T-helper 1 cell treated with Interleukin-12 subunit alpha and Interleukin-12 subunit beta and Interleukin-4 antibody, amounts not matched to agents 30 ng/mL and 1 ng/mL, for 36 hours (primary cell): ENCODE measurements at regions not wholly inside any gene's neighbourhood (a gene's known extent, or its start where the extent isn't known, plus 50 kb on each side); places are given as distances from the start of the nearest gene placed in this dataset.

Experiments used
- intact Hi-C: fragments of 100-400 bp; cut with micrococcal nuclease; formaldehyde crosslinking; loops from one replicate; pipeline ENCODE4 v1.15.1; 2024

DNA sequence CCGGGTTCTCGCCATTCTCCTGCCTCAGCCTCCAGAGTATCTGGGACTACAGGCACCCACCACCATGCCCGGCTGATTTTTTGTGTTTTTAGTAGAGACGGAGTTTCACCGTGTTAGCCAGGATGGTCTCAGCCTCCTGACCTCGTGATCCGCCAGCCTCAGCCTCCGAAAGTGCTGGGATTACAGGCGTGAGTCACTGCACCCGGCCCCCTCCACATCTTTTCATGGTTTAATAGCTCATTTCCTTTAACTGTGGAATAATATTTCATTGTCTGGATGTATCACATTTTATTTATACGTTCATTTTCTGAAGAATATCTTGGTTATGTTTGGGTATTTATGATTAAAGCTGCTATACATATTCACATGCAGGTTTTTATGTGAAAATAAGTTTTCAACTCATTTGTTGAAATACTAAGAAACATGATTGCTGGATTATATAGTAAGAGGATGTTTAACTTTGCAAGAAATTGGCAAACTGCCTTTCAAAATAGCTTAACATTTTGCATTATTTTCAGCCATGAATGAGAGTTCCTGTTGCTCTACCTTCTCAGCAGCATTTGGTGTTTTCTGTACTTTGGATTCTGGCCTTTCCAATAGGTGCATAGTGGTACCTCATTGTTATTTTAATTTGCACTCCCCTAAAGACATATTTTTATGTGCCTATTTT is 591.9 kb downstream of the TECRL start:
- intact Hi-C loops: no loop called here

DNA sequence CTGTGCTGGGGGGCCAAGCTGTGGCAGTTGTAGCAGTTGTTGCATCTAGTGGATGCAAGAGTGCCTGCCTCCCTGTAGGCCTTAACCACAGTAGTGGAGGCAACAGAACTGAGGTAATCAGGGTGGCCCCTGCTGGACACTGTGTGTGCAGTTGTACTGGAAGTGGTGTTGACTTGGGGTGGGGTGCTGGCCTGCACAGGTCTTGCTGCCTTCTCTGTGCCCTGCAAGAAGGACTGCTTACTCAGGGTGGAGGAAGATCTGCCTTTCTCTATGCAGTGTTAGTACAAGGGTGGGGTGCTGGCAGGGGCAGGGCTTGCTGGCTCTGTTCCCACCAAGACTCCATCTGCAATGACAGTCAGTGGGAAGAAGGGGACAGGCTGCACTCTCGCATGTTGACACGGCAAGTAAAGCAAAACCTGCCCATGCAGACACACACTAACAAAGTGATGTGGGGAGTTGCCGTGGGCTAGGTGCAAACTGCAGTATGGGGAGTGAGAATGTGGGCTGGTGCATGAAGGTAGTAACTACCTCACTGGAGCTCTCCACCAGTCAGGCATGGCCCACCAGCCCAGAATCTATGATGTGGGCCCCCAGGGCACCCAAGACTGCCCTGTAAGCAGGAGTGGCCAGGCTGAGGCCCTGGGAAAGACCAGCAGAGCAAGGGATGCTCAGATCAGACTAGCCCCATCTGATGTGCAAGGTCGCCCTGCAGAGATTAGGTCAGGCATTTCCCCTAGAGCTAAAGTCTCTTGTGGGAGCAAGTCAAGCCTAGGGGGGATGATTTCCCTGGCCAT is 594.9 kb downstream of the TECRL start:
- intact Hi-C loops: no loop called here

DNA sequence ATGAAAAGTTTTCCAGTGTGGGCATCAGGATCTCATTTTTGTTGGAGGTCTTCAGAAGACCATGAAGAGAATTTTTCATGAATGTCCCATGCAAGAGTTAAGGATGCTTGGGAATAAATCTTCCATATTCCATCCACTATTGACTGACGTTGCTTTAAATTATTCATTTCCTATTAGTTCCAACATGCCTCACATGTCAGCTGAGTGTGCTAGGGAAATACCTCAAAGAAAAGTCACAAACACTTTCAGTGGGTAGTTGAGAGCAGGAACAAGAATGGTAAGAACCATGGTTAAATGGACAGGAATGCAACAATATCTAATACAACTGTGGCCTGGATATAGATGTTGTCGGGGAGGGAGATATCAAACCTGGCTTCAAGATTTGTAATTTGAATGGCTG is 610.1 kb downstream of the TECRL start:
- intact Hi-C loops: no loop called here

DNA sequence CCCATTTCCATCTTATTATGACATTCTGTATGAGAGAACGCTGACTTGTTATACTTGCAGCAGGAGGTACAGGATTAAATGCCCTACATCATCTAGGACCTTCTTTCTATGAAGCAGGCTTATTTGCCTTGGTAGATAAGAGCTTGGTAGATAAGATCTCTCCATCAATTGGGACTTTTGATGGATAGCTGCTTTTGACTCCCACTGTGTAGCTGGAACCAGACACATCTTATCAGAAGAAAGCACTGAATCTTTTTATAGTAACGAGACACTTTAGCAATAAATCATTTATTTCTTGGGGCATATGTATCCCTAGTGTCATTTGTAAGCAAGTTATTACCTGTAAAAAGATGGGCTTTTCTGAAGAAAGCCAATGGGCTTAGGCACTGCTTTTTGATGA is 613.9 kb downstream of the TECRL start:
- intact Hi-C loops: no loop called here

DNA sequence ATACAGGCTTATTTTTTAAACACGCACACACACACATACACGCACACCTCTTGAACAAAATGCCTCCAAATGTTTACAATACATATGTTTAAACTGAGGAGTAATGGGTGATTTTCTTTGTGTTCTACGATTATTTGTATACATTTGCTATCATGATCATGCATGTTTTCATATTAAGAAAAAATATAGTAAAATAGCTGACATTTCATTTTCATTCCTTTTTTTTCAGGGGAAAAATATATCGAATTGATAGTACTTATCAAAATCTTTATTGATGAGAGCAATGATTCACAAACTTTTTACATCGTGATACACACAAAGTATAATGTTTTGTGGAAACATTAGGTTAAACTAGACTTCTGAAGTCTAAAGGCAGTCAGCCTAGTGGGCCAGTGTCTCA is 618.9 kb downstream of the TECRL start:
- intact Hi-C loops: no loop called here

DNA sequence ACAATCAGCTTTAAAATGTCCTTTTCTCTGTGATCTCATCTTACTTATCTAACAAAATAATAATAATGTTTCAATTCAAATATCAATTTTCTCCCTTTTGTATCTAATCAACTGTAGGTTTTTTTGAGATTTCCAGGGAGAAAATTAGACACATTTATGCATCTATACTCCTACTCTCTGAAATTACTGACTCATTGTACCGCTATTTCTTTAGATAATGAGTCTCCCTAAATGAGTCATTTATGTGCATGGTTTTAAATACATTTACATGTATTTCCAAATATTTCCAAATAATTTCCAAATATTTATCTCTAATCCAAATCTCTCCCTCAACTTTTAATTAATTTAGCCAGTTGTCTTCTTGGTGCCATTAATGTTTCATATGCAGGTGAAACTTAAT is 621.0 kb downstream of the TECRL start:
- intact Hi-C loops: no loop called here

DNA sequence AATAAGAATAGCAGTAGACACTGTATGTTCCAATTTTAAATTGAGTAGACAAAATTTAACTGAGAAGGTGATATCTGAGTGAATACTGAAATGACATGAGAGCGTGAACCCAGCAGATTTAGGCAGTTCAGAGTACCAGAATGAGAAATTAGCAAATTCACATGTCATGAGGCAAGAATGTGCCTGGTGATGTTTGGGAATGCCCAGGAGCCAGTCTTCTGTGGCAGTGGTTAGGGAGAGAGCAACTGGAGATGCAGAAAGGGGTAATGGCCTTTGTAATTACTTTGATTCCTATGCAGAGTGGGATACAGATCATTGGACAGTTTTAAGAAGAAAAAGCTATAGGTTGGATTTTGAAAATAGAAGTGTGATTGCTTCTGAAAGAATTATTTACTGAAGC is 621.9 kb downstream of the TECRL start:
- intact Hi-C loops: no loop called here

DNA sequence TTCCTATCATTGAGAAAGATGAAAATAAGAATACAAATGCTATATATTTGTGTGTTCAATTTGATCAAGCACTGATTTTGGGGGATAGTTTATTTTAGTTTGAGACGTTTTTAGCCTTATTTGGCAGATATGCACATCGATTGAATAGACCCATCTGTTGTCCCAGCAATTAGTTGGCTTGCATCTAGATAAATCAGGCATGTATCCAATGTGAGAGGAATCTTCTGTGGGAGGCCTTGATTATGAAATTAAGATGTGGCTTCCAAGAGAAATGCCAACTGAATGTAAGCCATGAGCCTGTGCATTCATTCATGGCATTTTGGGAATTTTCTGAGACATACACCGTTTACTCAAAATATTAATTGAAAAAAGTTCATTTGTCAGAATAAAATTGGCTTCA is 623.1 kb downstream of the TECRL start:
- intact Hi-C loops: no loop called here

DNA sequence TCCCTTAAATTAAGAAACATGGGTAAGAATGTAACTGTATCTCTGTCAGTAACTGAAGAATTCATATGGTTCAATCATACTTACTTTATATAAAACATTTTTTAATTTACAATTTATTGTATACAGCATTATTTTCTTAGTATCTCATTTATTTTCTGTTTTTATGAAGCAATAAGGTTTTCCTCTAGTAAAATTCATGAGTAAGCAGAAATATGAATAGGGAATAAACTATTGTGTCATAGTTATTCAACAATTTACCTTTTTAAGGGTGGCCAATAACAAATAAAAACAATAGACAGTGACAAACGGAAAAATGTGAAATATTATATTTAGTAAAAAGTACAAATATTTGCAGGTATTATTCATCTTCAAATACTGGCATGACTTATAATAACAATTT is 624.4 kb downstream of the TECRL start:
- intact Hi-C loops: no loop called here

DNA sequence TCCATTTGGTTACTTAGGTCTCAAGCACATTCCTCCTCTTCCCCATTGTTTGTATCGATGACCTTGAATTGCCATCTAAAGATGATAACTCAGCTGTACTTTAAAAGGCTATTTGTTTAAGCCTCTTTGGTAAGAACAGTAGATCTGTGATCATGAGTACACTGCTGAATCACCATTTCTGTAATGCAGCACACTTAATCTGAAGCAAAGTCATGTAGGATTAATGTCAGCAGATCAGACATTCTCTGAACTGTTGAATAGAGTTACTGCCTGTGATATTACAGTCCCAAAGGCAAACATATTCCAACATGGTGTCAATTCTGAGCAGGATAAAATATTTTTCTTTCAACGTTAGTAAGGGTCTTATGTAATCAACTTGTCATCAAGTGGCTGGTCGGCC is 631.6 kb downstream of the TECRL start:
- intact Hi-C loops: no loop called here

DNA sequence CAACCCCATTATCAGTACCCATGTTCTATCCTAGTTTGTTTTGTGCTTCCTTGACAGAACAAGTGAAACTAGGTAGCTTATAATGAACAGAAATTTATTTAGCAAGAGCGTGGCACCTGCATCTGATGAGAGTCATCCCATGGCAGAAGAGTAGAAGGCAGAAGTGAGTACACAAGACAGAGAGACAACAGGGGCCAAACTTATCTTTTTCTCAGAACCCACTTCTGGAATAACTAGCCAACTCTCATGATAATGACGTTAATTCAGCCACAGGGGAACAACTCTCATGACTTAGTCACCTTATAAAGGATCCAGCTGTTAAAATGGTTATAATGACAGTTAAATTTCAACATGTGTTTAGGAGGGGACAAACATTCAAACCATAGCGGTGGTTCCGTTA is 644.9 kb downstream of the TECRL start:
- intact Hi-C loops: no loop called here

DNA sequence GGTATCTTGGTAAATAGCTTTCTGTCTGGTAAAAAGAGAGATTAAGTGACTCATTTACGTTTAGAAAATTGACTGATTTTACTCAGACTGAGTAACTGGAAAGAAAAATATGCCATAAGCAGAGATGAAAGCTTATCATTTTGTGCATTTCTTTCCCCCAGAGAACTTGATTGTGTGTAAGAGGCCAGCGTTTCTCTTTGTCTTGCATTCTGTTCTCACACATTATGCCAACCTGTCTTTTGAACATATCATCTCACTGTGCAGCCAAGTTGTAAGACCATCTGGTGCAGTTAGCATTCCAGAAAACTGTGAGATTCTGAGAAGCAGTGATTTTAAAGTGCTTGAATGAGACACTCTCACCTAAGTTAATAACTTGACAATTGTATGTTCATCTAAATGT is 651.3 kb downstream of the TECRL start:
- intact Hi-C loops: no loop called here

DNA sequence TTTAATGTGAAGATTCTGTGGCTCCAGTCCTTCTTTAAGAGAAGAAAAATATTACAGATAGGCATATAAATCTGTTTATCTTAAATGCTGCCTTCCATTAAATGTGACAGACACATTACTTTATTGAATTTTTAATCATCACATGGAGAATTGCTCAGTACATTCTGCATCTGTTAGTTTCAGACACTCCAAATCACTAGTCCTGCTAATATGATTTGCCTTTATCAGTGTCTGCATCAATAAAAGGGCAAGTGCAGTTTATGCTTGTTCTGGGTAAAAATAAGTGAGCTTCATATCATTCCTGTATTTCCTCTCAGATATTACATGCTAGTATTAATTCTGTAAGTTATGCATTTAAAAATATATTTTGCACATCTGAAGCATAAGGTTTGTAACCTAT is 666.4 kb downstream of the TECRL start:
- intact Hi-C loops: no loop called here

DNA sequence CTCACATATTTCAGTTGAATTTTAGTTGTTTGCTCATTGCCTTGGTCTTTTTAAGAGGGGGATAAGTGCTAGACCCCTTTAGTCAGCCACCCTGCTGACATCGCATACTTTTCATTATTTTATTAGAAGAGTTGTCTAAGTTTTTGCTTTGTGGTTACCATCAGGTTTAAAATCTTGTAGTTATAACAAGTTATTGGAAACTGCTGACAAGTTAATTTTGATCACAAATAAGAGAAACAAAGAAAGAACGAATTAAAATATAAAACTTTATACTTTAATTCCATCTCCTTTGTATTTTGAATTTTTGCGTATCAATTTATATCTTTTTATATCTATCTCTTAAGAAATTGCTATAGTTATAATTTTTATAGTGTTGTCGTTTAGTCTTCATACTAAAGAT is 679.7 kb downstream of the TECRL start:
- intact Hi-C loops: no loop called here

DNA sequence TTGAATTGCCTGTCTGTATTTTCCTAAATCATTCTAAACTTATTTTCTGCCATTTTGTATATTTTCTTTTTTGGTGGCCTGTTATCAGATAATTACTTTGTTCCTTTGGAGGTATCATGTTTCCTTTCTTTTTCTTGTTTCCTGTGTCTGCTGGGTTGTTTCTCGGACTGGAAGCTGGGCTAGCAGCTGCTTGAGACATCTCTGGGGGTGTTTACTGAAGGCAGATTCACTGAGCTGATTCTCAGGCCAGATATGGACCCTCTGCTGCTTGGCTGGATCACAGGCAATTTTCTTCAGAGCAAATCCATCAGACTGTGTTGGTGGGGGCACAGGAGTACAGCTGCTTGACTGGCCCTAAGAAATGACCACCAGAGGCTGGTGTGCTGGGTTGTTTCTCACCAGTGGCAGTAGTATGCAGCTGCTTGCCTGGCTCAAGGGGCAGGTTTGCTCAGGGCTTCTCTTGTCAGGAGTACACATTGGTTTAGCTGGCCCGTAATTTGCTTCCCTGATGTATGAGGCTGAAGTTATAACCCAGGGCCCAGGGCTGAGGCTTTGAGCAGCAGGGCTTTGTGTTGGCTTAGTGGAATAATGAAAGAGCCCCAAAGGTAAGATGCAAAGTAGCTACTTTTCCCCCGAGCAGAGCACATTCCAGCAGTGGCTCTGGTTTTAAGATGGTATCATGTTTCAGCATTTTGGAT is 680.6 kb downstream of the TECRL start:
- intact Hi-C loops: no loop called here

DNA sequence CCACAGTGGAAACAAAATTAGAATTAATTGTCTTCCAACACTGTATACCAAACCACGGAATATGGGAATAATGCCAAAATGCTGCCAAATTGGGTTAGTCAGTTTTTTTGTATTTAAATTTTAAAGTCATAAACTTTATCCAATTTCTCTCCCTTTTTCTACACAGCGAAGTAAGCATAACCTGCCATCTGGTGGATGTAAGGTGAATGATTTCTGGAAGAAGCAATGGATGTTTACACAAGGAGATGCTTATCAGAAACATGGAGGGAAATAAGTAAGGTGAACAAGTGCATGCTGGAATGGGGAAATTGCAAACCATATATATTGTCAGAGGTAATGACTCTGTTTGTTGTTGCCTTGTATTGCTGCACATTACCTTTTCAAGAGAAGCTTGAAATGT is 691.9 kb downstream of the TECRL start:
- intact Hi-C loops: no loop called here

DNA sequence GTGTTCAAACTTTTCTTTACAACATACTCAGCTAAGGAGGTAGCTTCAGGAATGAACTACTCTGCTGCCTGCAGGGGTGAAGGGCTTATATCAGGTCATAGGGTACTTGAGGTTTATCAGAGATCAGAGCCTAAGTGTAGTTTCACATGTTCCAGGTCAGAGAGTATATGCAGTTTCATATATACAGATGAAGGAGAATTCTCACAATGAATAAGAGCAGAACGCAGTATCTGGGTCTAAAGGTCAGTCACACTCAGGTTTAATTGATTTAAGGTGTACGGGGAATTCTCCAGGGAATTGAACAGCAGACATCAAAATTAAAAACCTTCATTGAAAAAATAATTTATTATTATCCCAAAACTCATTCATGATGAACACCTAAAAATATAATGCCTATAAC is 700.6 kb downstream of the TECRL start:
- intact Hi-C loops: no loop called here

DNA sequence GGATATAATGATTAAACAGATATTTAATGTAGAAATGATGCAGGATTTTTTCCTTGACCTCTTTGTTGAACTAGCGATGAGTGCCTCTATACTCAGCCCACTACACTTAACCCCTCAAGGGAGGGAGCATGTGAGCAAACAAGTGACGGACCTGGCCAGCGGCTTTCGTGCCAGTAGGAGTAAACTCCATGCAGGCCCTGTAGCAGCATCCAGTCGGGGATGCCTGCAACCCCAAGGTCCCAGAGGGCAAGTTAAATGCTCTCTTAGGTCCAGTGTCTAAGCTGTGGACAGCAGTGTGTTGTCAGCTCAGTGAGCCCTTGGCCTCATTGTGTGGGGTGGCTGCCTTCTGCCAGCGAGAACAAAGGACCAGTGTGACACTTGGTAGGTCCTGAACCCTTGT is 708.7 kb downstream of the TECRL start:
- intact Hi-C loops: no loop called here

DNA sequence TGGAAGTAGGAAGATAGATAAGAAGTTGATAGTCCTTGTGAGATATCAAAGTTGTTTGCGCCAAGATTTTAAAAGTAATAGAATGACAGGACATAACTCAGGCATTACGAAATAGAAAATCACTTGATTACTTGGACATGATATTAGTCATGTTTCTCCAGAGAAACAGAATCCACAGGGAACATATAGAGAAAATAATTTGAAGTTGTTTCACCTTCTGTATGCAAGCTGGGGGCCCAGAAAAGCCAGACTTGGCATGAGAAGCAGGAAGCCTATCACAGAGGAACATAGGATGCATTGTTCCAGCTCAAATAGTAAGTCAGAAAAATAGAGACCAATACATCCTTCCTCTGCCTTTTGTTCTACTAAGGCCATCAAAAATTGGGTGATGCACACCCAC is 715.9 kb downstream of the TECRL start:
- intact Hi-C loops: no loop called here

DNA sequence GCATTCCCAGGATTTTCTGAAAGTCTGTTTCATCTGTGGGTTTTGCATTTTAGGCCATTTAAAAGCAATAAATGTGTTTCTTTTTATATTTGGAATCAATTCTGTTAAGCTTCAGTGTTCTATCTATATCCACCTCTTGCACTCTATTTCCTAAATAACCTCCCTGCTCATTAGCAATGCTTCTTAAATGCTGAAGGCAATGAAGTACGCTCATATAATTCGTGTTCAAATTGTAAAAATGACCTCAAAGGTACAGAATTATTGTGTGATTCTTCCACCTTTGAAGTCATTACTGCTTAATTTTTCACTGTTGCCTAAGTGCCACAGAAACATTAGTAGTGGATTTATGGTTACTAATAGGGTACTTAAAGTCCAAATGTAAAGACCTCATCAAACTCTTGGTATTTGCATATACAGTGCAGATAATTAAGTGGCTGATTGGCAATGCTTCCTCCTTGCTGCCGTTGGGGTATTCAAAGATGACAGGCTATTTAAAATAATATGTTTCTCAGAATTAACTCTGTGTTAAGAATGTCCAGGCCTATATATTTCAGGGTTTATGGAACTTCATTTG is 730.8 kb downstream of the TECRL start:
- intact Hi-C loops: no loop called here

DNA sequence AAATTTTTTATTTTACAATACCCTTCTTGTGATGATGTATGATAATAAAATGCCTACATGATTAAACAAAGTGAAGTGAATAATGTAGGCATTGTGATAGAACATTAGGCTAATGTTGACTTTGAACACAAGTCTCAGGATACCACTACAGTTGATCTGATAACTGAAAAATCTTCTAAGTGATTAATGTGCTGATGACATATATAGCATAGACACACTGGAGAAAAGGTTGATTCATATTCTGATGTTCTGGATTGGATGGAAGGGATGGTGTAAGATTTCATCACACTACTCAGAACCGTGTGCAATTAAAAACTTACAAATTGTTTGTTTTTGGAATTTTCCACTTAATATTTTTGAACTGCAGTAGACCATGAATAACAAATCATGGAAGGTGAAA is 738.5 kb downstream of the TECRL start:
- intact Hi-C loops: no loop called here

DNA sequence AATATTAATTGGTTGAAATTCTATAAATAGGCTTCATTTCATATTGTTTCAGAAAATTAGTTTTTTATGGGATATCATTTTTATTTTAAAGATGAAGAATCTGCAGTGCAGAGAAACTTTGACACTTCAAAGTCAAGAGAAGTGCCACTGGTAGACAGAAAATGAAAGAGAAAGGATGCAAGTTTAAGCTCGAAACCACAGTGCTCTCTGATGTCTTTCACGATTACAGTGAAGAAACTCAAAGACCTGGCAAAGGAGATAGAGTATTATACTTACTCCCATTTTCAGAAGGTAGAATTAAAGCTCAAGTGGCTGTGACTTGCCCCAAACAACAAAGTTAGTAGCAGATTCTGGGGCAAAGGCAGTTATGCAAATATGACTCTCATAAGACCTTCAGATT is 745.4 kb downstream of the TECRL start:
- intact Hi-C loops: no loop called here
